HEK293 (cell line): ENCODE measurements at regions not wholly inside any gene's neighbourhood (a gene's known extent, or its start where the extent isn't known, plus 50 kb on each side); places are given as distances from the start of the nearest gene placed in this dataset.

Experiments used
- CTCF ChIA-PET: fragments of 350-600 bp; formaldehyde crosslinking; extraction: SDS; loops from one replicate; lab custom pipeline; 2021; ENCODE audit warnings: antibody characterized with exemption; lab: Yijun Ruan, JAX
- POLR2A ChIA-PET: fragments of 300-600 bp; formaldehyde crosslinking; extraction: SDS; loops from one replicate; lab custom pipeline; 2020; ENCODE audit warnings: antibody characterized with exemption, inconsistent platforms; lab: Yijun Ruan, JAX
- H3K27ac ChIP-seq: fragments of 200-500 bp; sonication (Bioruptor generic); 2 replicates; pipeline ENCODE4 v1.5.1; 2014; ENCODE audit warnings: low read depth, low read length, control low read depth, inconsistent platforms; ENCODE audit errors: extremely low read depth
- H3K36me3 ChIP-seq, 2 experiments: fragments of 200-500 bp in 1 of 2; sonication (Bioruptor generic) in 1 of 2; 1 replicate in 1 of 2; 2 replicates in 1 of 2; pipeline ENCODE4 v1.5.1; 2014 to 2017; ENCODE audit warnings: inconsistent platforms in 2 of 2, low read length in 2 of 2; ENCODE audit not compliant: control insufficient read depth in 2 of 2, insufficient read depth in 1 of 2
- H3K4me1 ChIP-seq: fragments of 200-500 bp; sonication (Bioruptor generic); 2 replicates; pipeline ENCODE4 v1.5.1; 2014; ENCODE audit warnings: mild to moderate bottlenecking, low read length, inconsistent platforms; ENCODE audit not compliant: control insufficient read depth, insufficient read depth
- H3K4me3 ChIP-seq: 2 replicates; pipeline ENCODE4 v1.5.1; 2011; ENCODE audit warnings: low read depth, mild to moderate bottlenecking, control low read depth, low read length, moderate library complexity
- H3K9me3 ChIP-seq: fragments of 200-500 bp; sonication (Bioruptor generic); 2 replicates; pipeline ENCODE4 v1.5.1; 2014; ENCODE audit warnings: low read depth, low read length, inconsistent platforms; ENCODE audit not compliant: control insufficient read depth, insufficient read depth
- BCL11A ChIP-seq: fragments of 450-650 bp; formaldehyde crosslinking; IDR thresholded peaks from 2 replicates; pipeline ENCODE4 v1.5.1; 2016; ENCODE audit warnings: low read depth, missing biosample characterization, missing genetic modification characterization
- EGR2 ChIP-seq: fragments of 450-650 bp; formaldehyde crosslinking; IDR thresholded peaks from 2 replicates; pipeline ENCODE4 v1.5.1; 2016; ENCODE audit warnings: low read depth, missing biosample characterization, missing genetic modification characterization
- GLIS2 ChIP-seq: fragments of 450-650 bp; formaldehyde crosslinking; IDR thresholded peaks from 2 replicates; pipeline ENCODE4 v1.5.1; 2016; ENCODE audit warnings: missing biosample characterization, missing genetic modification characterization
- HOXC10 ChIP-seq: sonication (generic); formaldehyde crosslinking; IDR thresholded peaks from 2 replicates; pipeline ENCODE4 v1.8.1; 2023; ENCODE audit warnings: mild to moderate bottlenecking, missing genetic modification reagents
- MEIS1 ChIP-seq: sonication (generic); formaldehyde crosslinking; IDR thresholded peaks from 2 replicates; pipeline ENCODE4 v1.8.1; 2022; ENCODE audit warnings: missing genetic modification reagents, mild to moderate bottlenecking, borderline replicate concordance
- WT1 ChIP-seq: fragments of 450-650 bp; formaldehyde crosslinking; IDR thresholded peaks from 2 replicates; pipeline ENCODE4 v1.5.1; 2016; ENCODE audit warnings: missing biosample characterization, missing genetic modification characterization
- ZEB2 ChIP-seq: fragments of 450-650 bp; formaldehyde crosslinking; IDR thresholded peaks from 2 replicates; pipeline ENCODE4 v1.5.1; 2016; ENCODE audit warnings: missing biosample characterization, missing genetic modification characterization
- ZNF114 ChIP-seq: fragments of 450-650 bp; formaldehyde crosslinking; IDR thresholded peaks from 2 replicates; pipeline ENCODE4 v1.5.0; 2017; ENCODE audit warnings: missing biosample characterization, missing genetic modification characterization
- ZNF132 ChIP-seq: fragments of 450-650 bp; formaldehyde crosslinking; IDR thresholded peaks from 2 replicates; pipeline ENCODE4 v1.5.1; 2017; ENCODE audit warnings: missing biosample characterization, missing genetic modification characterization, borderline replicate concordance
- ZNF184 ChIP-seq: fragments of 450-650 bp; IDR thresholded peaks from 2 replicates; pipeline ENCODE4 v1.5.1; 2018; ENCODE audit warnings: missing biosample characterization, mild to moderate bottlenecking, missing genetic modification characterization
- ZNF248 ChIP-seq: fragments of 450-650 bp; formaldehyde crosslinking; IDR thresholded peaks from 2 replicates; pipeline ENCODE4 v1.5.1; 2017; ENCODE audit warnings: missing biosample characterization, missing genetic modification characterization
- ZNF335 ChIP-seq: fragments of 450-650 bp; formaldehyde crosslinking; conservative IDR thresholded peaks from 2 replicates; pipeline ENCODE4 v1.5.1; 2016; ENCODE audit warnings: missing biosample characterization, missing genetic modification characterization
- ZNF404 ChIP-seq: fragments of 450-650 bp; formaldehyde crosslinking; IDR thresholded peaks from 2 replicates; pipeline ENCODE4 v1.5.1; 2017; ENCODE audit warnings: missing biosample characterization, missing genetic modification characterization
- ZNF426 ChIP-seq: fragments of 450-650 bp; formaldehyde crosslinking; IDR thresholded peaks from 2 replicates; pipeline ENCODE4 v1.5.1; 2017; ENCODE audit warnings: missing biosample characterization, missing genetic modification characterization, mild to moderate bottlenecking, inconsistent platforms, moderate library complexity
- ZNF529 ChIP-seq: fragments of 450-650 bp; formaldehyde crosslinking; IDR thresholded peaks from 2 replicates; pipeline ENCODE4 v1.5.1; 2017; ENCODE audit warnings: missing genetic modification characterization, missing biosample characterization; ENCODE audit not compliant: insufficient replicate concordance
- TF ChIP-seq, protein P1 (sequence below): fragments of 450-650 bp; formaldehyde crosslinking; optimal IDR thresholded peaks from 2 replicates; pipeline ENCODE3; 2016; ENCODE audit warnings: missing biosample characterization, mild to moderate bottlenecking, missing genetic modification characterization
- TF ChIP-seq, protein P2 (sequence below): fragments of 450-650 bp; formaldehyde crosslinking; IDR thresholded peaks from 2 replicates; pipeline ENCODE4 v1.5.1; 2016; ENCODE audit warnings: missing biosample characterization, missing genetic modification characterization, borderline replicate concordance
- TF ChIP-seq, protein P3 (sequence below): fragments of 450-650 bp; formaldehyde crosslinking; IDR thresholded peaks from 2 replicates; pipeline ENCODE4 v1.5.1; 2017; ENCODE audit warnings: missing biosample characterization, missing genetic modification characterization
- TF ChIP-seq, protein P4 (sequence below): fragments of 450-650 bp; formaldehyde crosslinking; IDR thresholded peaks from 2 replicates; pipeline ENCODE4 v1.5.0; 2017; ENCODE audit warnings: missing biosample characterization, missing genetic modification characterization, borderline replicate concordance
- TF ChIP-seq, protein P5 (sequence below): fragments of 450-650 bp; formaldehyde crosslinking; IDR thresholded peaks from 2 replicates; pipeline ENCODE4 v1.5.1; 2017; ENCODE audit warnings: missing biosample characterization, missing genetic modification characterization

DNA sequence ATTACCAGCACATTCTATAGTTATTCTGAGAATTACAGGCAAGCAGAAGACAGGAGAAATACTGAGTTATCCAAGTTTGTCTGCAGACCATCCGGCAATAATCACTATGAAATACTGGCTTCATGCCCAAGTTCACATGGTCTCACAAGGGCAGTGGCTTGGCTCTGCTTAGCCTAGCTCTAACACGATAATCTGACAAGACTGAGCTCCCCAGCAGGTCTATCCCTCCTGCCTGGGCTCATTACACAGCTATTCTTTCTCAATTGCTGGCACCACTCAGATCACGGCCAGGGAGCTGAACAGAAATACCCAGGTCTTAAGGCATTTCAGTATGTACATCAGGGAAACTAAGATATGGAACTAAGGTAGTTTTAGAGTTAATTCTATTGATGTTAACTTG is 361.6 kb upstream of the PCDH20 start:
- no peak overlapping the region for H3K4me3 ChIP-seq
- ChIA-PET POLR2A (no interaction called here), CTCF (no interaction called here)
- TF ChIP-seq, protein P1, sequence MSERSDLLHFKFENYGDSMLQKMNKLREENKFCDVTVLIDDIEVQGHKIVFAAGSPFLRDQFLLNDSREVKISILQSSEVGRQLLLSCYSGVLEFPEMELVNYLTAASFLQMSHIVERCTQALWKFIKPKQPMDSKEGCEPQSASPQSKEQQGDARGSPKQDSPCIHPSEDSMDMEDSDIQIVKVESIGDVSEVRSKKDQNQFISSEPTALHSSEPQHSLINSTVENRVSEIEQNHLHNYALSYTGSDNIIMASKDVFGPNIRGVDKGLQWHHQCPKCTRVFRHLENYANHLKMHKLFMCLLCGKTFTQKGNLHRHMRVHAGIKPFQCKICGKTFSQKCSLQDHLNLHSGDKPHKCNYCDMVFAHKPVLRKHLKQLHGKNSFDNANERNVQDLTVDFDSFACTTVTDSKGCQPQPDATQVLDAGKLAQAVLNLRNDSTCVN, result no peak
- TF ChIP-seq BCL11A (tag by site-specific recombination), result no peak
- TF ChIP-seq, protein P2, sequence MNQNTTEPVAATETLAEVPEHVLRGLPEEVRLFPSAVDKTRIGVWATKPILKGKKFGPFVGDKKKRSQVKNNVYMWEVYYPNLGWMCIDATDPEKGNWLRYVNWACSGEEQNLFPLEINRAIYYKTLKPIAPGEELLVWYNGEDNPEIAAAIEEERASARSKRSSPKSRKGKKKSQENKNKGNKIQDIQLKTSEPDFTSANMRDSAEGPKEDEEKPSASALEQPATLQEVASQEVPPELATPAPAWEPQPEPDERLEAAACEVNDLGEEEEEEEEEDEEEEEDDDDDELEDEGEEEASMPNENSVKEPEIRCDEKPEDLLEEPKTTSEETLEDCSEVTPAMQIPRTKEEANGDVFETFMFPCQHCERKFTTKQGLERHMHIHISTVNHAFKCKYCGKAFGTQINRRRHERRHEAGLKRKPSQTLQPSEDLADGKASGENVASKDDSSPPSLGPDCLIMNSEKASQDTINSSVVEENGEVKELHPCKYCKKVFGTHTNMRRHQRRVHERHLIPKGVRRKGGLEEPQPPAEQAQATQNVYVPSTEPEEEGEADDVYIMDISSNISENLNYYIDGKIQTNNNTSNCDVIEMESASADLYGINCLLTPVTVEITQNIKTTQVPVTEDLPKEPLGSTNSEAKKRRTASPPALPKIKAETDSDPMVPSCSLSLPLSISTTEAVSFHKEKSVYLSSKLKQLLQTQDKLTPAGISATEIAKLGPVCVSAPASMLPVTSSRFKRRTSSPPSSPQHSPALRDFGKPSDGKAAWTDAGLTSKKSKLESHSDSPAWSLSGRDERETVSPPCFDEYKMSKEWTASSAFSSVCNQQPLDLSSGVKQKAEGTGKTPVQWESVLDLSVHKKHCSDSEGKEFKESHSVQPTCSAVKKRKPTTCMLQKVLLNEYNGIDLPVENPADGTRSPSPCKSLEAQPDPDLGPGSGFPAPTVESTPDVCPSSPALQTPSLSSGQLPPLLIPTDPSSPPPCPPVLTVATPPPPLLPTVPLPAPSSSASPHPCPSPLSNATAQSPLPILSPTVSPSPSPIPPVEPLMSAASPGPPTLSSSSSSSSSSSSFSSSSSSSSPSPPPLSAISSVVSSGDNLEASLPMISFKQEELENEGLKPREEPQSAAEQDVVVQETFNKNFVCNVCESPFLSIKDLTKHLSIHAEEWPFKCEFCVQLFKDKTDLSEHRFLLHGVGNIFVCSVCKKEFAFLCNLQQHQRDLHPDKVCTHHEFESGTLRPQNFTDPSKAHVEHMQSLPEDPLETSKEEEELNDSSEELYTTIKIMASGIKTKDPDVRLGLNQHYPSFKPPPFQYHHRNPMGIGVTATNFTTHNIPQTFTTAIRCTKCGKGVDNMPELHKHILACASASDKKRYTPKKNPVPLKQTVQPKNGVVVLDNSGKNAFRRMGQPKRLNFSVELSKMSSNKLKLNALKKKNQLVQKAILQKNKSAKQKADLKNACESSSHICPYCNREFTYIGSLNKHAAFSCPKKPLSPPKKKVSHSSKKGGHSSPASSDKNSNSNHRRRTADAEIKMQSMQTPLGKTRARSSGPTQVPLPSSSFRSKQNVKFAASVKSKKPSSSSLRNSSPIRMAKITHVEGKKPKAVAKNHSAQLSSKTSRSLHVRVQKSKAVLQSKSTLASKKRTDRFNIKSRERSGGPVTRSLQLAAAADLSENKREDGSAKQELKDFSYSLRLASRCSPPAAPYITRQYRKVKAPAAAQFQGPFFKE (tag by site-specific recombination), result no peak
- TF ChIP-seq, protein P3, sequence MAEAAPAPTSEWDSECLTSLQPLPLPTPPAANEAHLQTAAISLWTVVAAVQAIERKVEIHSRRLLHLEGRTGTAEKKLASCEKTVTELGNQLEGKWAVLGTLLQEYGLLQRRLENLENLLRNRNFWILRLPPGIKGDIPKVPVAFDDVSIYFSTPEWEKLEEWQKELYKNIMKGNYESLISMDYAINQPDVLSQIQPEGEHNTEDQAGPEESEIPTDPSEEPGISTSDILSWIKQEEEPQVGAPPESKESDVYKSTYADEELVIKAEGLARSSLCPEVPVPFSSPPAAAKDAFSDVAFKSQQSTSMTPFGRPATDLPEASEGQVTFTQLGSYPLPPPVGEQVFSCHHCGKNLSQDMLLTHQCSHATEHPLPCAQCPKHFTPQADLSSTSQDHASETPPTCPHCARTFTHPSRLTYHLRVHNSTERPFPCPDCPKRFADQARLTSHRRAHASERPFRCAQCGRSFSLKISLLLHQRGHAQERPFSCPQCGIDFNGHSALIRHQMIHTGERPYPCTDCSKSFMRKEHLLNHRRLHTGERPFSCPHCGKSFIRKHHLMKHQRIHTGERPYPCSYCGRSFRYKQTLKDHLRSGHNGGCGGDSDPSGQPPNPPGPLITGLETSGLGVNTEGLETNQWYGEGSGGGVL (tag by site-specific recombination), result no peak
- no peak for TF ChIP-seq ZNF114 (tag by site-specific recombination)
- TF ChIP-seq WT1 (tag by site-specific recombination), result no peak
- no peak for TF ChIP-seq ZNF529 (tag by site-specific recombination)
- TF ChIP-seq ZNF132 (tag by site-specific recombination), result no peak
- TF ChIP-seq, protein P4, sequence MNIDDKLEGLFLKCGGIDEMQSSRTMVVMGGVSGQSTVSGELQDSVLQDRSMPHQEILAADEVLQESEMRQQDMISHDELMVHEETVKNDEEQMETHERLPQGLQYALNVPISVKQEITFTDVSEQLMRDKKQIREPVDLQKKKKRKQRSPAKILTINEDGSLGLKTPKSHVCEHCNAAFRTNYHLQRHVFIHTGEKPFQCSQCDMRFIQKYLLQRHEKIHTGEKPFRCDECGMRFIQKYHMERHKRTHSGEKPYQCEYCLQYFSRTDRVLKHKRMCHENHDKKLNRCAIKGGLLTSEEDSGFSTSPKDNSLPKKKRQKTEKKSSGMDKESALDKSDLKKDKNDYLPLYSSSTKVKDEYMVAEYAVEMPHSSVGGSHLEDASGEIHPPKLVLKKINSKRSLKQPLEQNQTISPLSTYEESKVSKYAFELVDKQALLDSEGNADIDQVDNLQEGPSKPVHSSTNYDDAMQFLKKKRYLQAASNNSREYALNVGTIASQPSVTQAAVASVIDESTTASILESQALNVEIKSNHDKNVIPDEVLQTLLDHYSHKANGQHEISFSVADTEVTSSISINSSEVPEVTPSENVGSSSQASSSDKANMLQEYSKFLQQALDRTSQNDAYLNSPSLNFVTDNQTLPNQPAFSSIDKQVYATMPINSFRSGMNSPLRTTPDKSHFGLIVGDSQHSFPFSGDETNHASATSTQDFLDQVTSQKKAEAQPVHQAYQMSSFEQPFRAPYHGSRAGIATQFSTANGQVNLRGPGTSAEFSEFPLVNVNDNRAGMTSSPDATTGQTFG (tag by site-specific recombination), result no peak
- TF ChIP-seq ZNF426 (tag by site-specific recombination), result no peak
- no peak for TF ChIP-seq HOXC10 (CRISPR knock-in tag)
- no peak for TF ChIP-seq ZEB2 (tag by site-specific recombination)
- no peak for TF ChIP-seq ZNF335 (tag by site-specific recombination)
- TF ChIP-seq MEIS1, result no peak
- TF ChIP-seq GLIS2, result no peak
- no peak for TF ChIP-seq ZNF184 (tag by site-specific recombination)
- TF ChIP-seq ZNF248 (tag by site-specific recombination), result no peak
- TF ChIP-seq, protein P5, sequence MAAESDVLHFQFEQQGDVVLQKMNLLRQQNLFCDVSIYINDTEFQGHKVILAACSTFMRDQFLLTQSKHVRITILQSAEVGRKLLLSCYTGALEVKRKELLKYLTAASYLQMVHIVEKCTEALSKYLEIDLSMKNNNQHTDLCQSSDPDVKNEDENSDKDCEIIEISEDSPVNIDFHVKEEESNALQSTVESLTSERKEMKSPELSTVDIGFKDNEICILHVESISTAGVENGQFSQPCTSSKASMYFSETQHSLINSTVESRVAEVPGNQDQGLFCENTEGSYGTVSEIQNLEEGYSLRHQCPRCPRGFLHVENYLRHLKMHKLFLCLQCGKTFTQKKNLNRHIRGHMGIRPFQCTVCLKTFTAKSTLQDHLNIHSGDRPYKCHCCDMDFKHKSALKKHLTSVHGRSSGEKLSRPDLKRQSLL (tag by site-specific recombination), result no peak
- TF ChIP-seq EGR2, result no peak
- no peak for TF ChIP-seq ZNF404 (tag by site-specific recombination)
- no peaks in the 10 kb centered on the region for H3K9me3 ChIP-seq
- no peaks in the 10 kb centered on the region for H3K36me3 ChIP-seq
- no peaks in the 10 kb centered on the region for H3K4me1 ChIP-seq
- no peak overlapping the region for H3K27ac ChIP-seq
